HepG2 (cell line): ENCODE measurements at regions not wholly inside any gene's neighbourhood (a gene's known extent, or its start where the extent isn't known, plus 50 kb on each side); places are given as distances from the start of the nearest gene placed in this dataset.

Experiments used
- ATAC-seq: fragments of 200-7000 bp; cut with Tn5 transposase; 3 replicates; pipeline ENCODE4 v1.9.1; 2020; ENCODE audit warnings: mild to moderate bottlenecking, moderate library complexity
- BruUV-seq: library from RNA; stranded (reverse); fragments of 400-500 nt; replicated peaks from 2 replicates; lab custom pipeline; 2021; lab: Mats Ljungman, UMichigan
- CTCF ChIA-PET: fragments of 300-600 bp; formaldehyde crosslinking; extraction: SDS; loops from one replicate; lab custom pipeline; 2021; ENCODE audit warnings: low total read pairs, inconsistent platforms, low intra/inter-chr PET ratio; lab: Yijun Ruan, JAX
- POLR2A ChIA-PET: fragments of 350-600 bp; sonication (Branson Sonifier 250); formaldehyde crosslinking; loops from one replicate; lab custom pipeline; 2020; ENCODE audit warnings: antibody characterized with exemption, inconsistent platforms; lab: Yijun Ruan, JAX
- DNase-seq: peaks from one replicate; pipeline ENCODE4 v3.0.0-alpha.2; 2015; ENCODE audit warnings: low spot score
- FAIRE-seq: peaks from 3 replicates; lab custom pipeline; 2011; peaks lifted over from hg19 to GRCh38; lab: Jason Lieb, UNC
- H2AFZ ChIP-seq: one replicate; pipeline ENCODE4 v1.6.1; 2011; ENCODE audit warnings: low read length, inconsistent platforms
- H3K27ac ChIP-seq: fragments of 300-600 bp; 3 replicates; pipeline ENCODE4 v1.8.0; 2011; ENCODE audit warnings: mixed run types, mild to moderate bottlenecking, mixed read lengths, low read length, inconsistent platforms; ENCODE audit not compliant: insufficient read depth; ENCODE audit errors: extremely low read length
- H3K27me3 ChIP-seq, 2 experiments: fragments of 200-600 bp in 1 of 2; 2 replicates in 1 of 2; 3 replicates in 1 of 2; pipeline versions ENCODE4 v1.6.0 to v1.8.0; 2011; ENCODE audit warnings: low read length in 2 of 2, mild to moderate bottlenecking in 2 of 2, moderate library complexity in 2 of 2, inconsistent platforms in 1 of 2; ENCODE audit not compliant: insufficient read depth in 2 of 2, control insufficient read depth in 1 of 2
- H3K36me3 ChIP-seq, 2 experiments: fragments of 200-600 bp in 1 of 2; replicated peaks in 1 of 2; 2 replicates in 1 of 2; 3 replicates in 1 of 2; pipeline versions ENCODE4 v1.5.1 to v1.8.0; 2011; ENCODE audit warnings: low read length in 2 of 2, inconsistent platforms in 1 of 2; ENCODE audit not compliant: insufficient read depth in 2 of 2, control insufficient read depth in 1 of 2
- H3K4me1 ChIP-seq: 2 replicates; pipeline ENCODE4 v1.5.1; 2012; ENCODE audit warnings: low read length, inconsistent platforms; ENCODE audit not compliant: insufficient read depth
- H3K4me2 ChIP-seq: 2 replicates; pipeline ENCODE4 v1.6.0; 2011; ENCODE audit warnings: low read depth, low read length, inconsistent platforms
- H3K4me3 ChIP-seq, 3 experiments: fragments of 200-600 bp in 1 of 3; sonication (generic), shearing (Covaris generic) in 1 of 3; replicated peaks in 1 of 3; 2 replicates each; pipeline ENCODE4 v1.5.1; 2011 to 2016; ENCODE audit warnings: low read length in 3 of 3, inconsistent platforms in 2 of 3, low read depth in 2 of 3, mild to moderate bottlenecking in 2 of 3, control low read depth in 1 of 3, mixed read lengths in 1 of 3; ENCODE audit not compliant: insufficient read depth in 1 of 3
- H3K79me2 ChIP-seq: one replicate; pipeline ENCODE4 v1.6.1; 2011; ENCODE audit warnings: low read length, inconsistent platforms; ENCODE audit not compliant: insufficient read depth
- H3K9ac ChIP-seq: 2 replicates; pipeline ENCODE4 v1.6.0; 2011; ENCODE audit warnings: mild to moderate bottlenecking, low read depth, low read length, inconsistent platforms; ENCODE audit not compliant: insufficient read depth
- H3K9me3 ChIP-seq: 2 replicates; pipeline ENCODE4 v1.5.1; 2012; ENCODE audit warnings: mild to moderate bottlenecking, low read length
- H4K20me1 ChIP-seq: 2 replicates; pipeline ENCODE4 v1.6.0; 2011; ENCODE audit warnings: inconsistent platforms, mild to moderate bottlenecking, low read length, moderate library complexity; ENCODE audit not compliant: insufficient read depth
- AGO2 ChIP-seq: fragments of 200-400 bp; formaldehyde crosslinking; optimal IDR thresholded peaks from 2 replicates; pipeline ENCODE3; 2017; ENCODE audit warnings: mild to moderate bottlenecking, low read depth, low read length, moderate library complexity
- ATF7 ChIP-seq, 2 experiments: fragments of 450-650 bp in 1 of 2; sonication (generic) in 1 of 2; formaldehyde crosslinking in 1 of 2; IDR thresholded peaks; 2 replicates each; pipeline versions ENCODE4 v1.4.0 to v1.6.1; 2016 to 2020; ENCODE audit warnings: antibody characterized with exemption in 1 of 2, mild to moderate bottlenecking in 1 of 2, missing genetic modification reagents in 1 of 2
- BRCA1 ChIP-seq: sonication (generic); formaldehyde crosslinking; IDR thresholded peaks from 2 replicates; pipeline ENCODE4 v1.4.0; 2020; ENCODE audit warnings: missing genetic modification reagents
- HNRNPK ChIP-seq: fragments of 200-400 bp; formaldehyde crosslinking; IDR thresholded peaks from 2 replicates; pipeline ENCODE4 v1.6.1; 2018; ENCODE audit warnings: low read length, low read depth, moderate library complexity, mild to moderate bottlenecking; ENCODE audit not compliant: poor library complexity, severe bottlenecking
- KDM1A ChIP-seq: IDR thresholded peaks from 2 replicates; pipeline ENCODE4 v1.6.1; 2016; ENCODE audit warnings: missing compliant biosample characterization
- KLF13 ChIP-seq: sonication (generic); formaldehyde crosslinking; IDR thresholded peaks from 2 replicates; pipeline ENCODE4 v1.4.0; 2020; ENCODE audit warnings: mild to moderate bottlenecking, missing genetic modification reagents
- NAIF1 ChIP-seq: sonication (generic); formaldehyde crosslinking; IDR thresholded peaks from 2 replicates; pipeline ENCODE4 v1.5.0; 2020; ENCODE audit warnings: mild to moderate bottlenecking, missing genetic modification reagents, borderline replicate concordance
- PHB2 ChIP-seq: fragments of 450-650 bp; IDR thresholded peaks from 2 replicates; pipeline ENCODE4 v1.6.1; 2018; ENCODE audit not compliant: partially characterized antibody
- PRDM10 ChIP-seq: sonication (generic); formaldehyde crosslinking; IDR thresholded peaks from 2 replicates; pipeline ENCODE4 v1.4.0; 2020; ENCODE audit warnings: low read depth, missing genetic modification reagents
- RAD21 ChIP-seq: fragments of 450-650 bp; formaldehyde crosslinking; IDR thresholded peaks from 2 replicates; pipeline ENCODE4 v1.5.0; 2020; ENCODE audit warnings: mild to moderate bottlenecking
- REXO4 ChIP-seq: sonication (generic); formaldehyde crosslinking; IDR thresholded peaks from 2 replicates; pipeline ENCODE4 v1.8.0; 2022; ENCODE audit warnings: missing genetic modification reagents, mild to moderate bottlenecking, borderline replicate concordance
- RFX5 ChIP-seq: IDR thresholded peaks from 2 replicates; pipeline ENCODE4 v1.6.1; 2011; ENCODE audit warnings: low read depth, low read length, improper control_type of control experiment
- SAFB2 ChIP-seq: sonication (generic); formaldehyde crosslinking; IDR thresholded peaks from 2 replicates; pipeline ENCODE4 v1.5.1; 2020; ENCODE audit warnings: missing genetic modification reagents, low read depth, mild to moderate bottlenecking, borderline replicate concordance
- TBP ChIP-seq: sonication (generic); formaldehyde crosslinking; IDR thresholded peaks from 2 replicates; pipeline ENCODE4 v1.5.0; 2020; ENCODE audit warnings: missing genetic modification reagents
- TBX3 ChIP-seq: fragments of 450-650 bp; IDR thresholded peaks from 2 replicates; pipeline ENCODE4 v1.6.1; 2017; ENCODE audit warnings: antibody characterized with exemption, mild to moderate bottlenecking, inconsistent platforms, borderline replicate concordance
- TRIM24 ChIP-seq: sonication (generic); formaldehyde crosslinking; IDR thresholded peaks from 2 replicates; pipeline ENCODE4 v1.8.0; 2022; ENCODE audit warnings: mild to moderate bottlenecking, missing genetic modification reagents
- ZFP36 ChIP-seq: fragments of 150-350 bp; IDR thresholded peaks from 2 replicates; pipeline ENCODE4 v1.6.1; 2018; ENCODE audit warnings: borderline replicate concordance, low read length, low read depth; ENCODE audit not compliant: partially characterized antibody
- ZFYVE20 ChIP-seq: sonication (generic); formaldehyde crosslinking; IDR thresholded peaks from 2 replicates; pipeline ENCODE4 v1.8.0; 2023; ENCODE audit warnings: low read depth, mild to moderate bottlenecking, moderate library complexity, missing genetic modification reagents, borderline replicate concordance
- ZNF12 ChIP-seq: sonication (generic); formaldehyde crosslinking; IDR thresholded peaks from 2 replicates; pipeline ENCODE4 v1.5.0; 2020; ENCODE audit warnings: missing genetic modification reagents
- WGBS: methylation state at CpG from one replicate; pipeline ENCODE4 v1.1.6; 2017; ENCODE audit warnings: low lambda C conversion rate; 5-methylcytosine and 5-hydroxymethylcytosine counted together
- in situ Hi-C: cut with HindIII; loops from 2 replicates; pipeline ENCODE4 v1.10.0; 2017; ENCODE audit warnings: low pct_unique_long_range_greater_than_20kb; ENCODE audit not compliant: extremely low pct_ligation_motif_present
- intact Hi-C: fragments of 100-400 bp; cut with micrococcal nuclease; formaldehyde crosslinking; loops from one replicate; pipeline ENCODE4 v1.10.0; 2022; ENCODE audit not compliant: unreplicated experiment
- TF ChIP-seq, protein P1 (sequence below): sonication (generic); formaldehyde crosslinking; IDR thresholded peaks from 2 replicates; pipeline ENCODE4 v1.8.0; 2022; ENCODE audit warnings: missing genetic modification reagents, low read depth, mild to moderate bottlenecking, borderline replicate concordance
- TF ChIP-seq, protein P2 (sequence below): sonication (generic); formaldehyde crosslinking; IDR thresholded peaks from 2 replicates; pipeline ENCODE4 v1.8.0; 2022; ENCODE audit warnings: mild to moderate bottlenecking, missing genetic modification reagents, borderline replicate concordance

- CTCF ChIA-PET = no interaction called here
These were observed 333.0 kb upstream of the N4BP1 start for GRCh38 chr16:48942996-48943395.

DNA sequence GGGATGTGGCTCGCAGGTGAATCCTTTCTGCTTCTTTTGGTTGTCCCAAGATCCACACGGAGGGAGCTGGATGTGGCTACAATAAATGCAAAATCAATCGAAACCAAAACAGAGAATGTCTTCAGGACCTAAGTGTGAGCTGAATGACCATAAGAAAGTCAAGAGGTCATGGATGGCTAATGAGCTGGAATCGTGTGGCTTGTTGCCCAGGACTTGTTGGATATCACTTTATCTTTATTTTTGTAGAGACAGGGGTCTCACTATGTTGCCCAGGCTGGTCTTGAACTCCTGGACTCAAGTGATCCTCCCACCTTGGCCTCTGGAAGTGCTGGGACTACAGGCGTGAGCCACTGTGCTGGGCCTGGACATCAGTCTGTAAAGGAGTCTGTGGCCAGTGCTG lies 326.8 kb upstream of the N4BP1 start:
- Histone ChIP-seq H3K27me3 (no peaks in the 10 kb centered on the region), H3K4me1 (no peaks in the 10 kb centered on the region), H3K9ac (no peak overlapping the region), H3K4me3 (no peak overlapping the region), H4K20me1 (no peaks in the 10 kb centered on the region), H3K4me2 (no peak overlapping the region), H3K36me3 (no peaks in the 10 kb centered on the region), H2AFZ (no peak overlapping the region), H3K9me3 (peaks cover 10% of the 10 kb centered on the region), H3K79me2 (no peaks in the 10 kb centered on the region), H3K27ac (no peak overlapping the region)
- ChIA-PET CTCF (no interaction called here), POLR2A (no interaction called here)
- intact Hi-C loops = no loop called here
- no TSS peak for BruUV-seq
- DNase-seq (no peak), ATAC-seq (no peak), FAIRE-seq (no peak)
- in situ Hi-C loops = no loop called here
- WGBS = 6% methylated on average over 5 of the region's 5 CpGs
- TF ChIP-seq TRIM24 (CRISPR knock-in tag) (no peak), ATF7 (IDR thresholded peaks at IDR 0.05) (no peak), ATF7 (CRISPR knock-in tag; IDR thresholded peaks at IDR 0.05) (no peak), ZFYVE20 (no peak), AGO2 (no peak), RFX5 (no peak), PRDM10 (CRISPR knock-in tag) (no peak)
- TF ChIP-seq, protein P1, sequence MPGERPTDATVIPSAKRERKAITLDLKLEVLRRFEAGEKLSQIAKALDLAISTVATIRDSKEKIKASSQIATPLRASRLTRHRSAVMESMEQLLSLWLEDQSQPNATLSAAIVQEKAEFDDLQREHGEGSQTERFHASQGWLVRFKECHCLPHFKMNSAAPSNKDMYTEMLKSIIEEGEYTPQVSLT = no peak

More at GRCh38 chr16:48942996-48943395, 333.0 kb upstream of the N4BP1 start:
- no peak for TF ChIP-seq TBP (CRISPR knock-in tag)
- no peak for TF ChIP-seq BRCA1 (CRISPR knock-in tag)
- no peak for TF ChIP-seq SAFB2 (CRISPR knock-in tag)
- TF ChIP-seq NAIF1 (CRISPR knock-in tag) = no peak
- no peak for TF ChIP-seq REXO4
- TF ChIP-seq, protein P2, sequence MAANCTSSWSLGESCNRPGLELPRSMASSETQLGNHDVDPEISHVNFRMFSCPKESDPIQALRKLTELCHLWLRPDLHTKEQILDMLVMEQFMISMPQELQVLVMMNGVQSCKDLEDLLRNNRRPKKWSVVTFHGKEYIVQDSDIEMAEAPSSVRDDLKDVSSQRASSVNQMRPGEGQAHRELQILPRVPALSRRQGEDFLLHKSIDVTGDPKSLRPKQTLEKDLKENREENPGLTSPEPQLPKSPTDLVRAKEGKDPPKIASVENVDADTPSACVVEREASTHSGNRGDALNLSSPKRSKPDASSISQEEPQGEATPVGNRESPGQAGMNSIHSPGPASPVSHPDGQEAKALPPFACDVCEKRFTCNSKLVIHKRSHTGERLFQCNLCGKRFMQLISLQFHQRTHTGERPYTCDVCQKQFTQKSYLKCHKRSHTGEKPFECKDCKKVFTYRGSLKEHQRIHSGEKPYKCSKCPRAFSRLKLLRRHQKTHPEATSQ = no peak
- TF ChIP-seq HNRNPK = no peak
- TF ChIP-seq KLF13 (CRISPR knock-in tag) = no peak
- TF ChIP-seq TBX3 = no peak
- TF ChIP-seq PHB2 = no peak
- no peak for TF ChIP-seq RAD21
- TF ChIP-seq ZNF12 (CRISPR knock-in tag) = no peak
- no peak for TF ChIP-seq ZFP36
- no peak for TF ChIP-seq KDM1A (CRISPR knock-in tag)
- H2AFZ ChIP-seq = no peak overlapping the region
- POLR2A ChIA-PET = no interaction called here
- intact Hi-C loops = no loop called here
- H3K9ac ChIP-seq = no peak overlapping the region
- H3K79me2 ChIP-seq = no peaks in the 10 kb centered on the region
- H3K4me1 ChIP-seq = no peaks in the 10 kb centered on the region
- H4K20me1 ChIP-seq = no peaks in the 10 kb centered on the region
- no peaks in the 10 kb centered on the region for H3K36me3 ChIP-seq
- FAIRE-seq = no peak
- H3K27me3 ChIP-seq = peaks cover 2 to 15% of the 10 kb centered on the region in 2 experiments; a peak in 2 of 5 replicates
- H3K27ac ChIP-seq = no peak overlapping the region
- WGBS = 13% methylated on average over 3 of the region's 3 CpGs
- no peak for ATAC-seq
- in situ Hi-C loops = no loop called here
- H3K4me2 ChIP-seq = no peak overlapping the region
- no peak overlapping the region for H3K4me3 ChIP-seq
- no TSS peak for BruUV-seq
- no peaks in the 10 kb centered on the region for H3K9me3 ChIP-seq
- DNase-seq = no peak
